Uterus (tissue), 3 donors: ENCODE measurements at regions not wholly inside any gene's neighbourhood (a gene's known extent, or its start where the extent isn't known, plus 50 kb on each side); places are given as distances from the start of the nearest gene placed in this dataset.

ENCODE experiments used
- DNase-seq, 2 donors: peaks; one replicate each; pipeline ENCODE4 v3.0.0-alpha.2; 2019 to 2020
- H3K27ac ChIP-seq, 2 donors: fragments of 200-600 bp; sonication (generic); 1 replicate in 1 of 2; 2 replicates in 1 of 2; pipeline ENCODE4 v1.5.1; 2016 to 2018
- H3K27me3 ChIP-seq, 2 donors: fragments of 200-600 bp; sonication (generic); one replicate each; pipeline ENCODE4 v1.5.1; 2018 to 2019; ENCODE audit warnings: control low read depth in 1 of 2
- H3K36me3 ChIP-seq, 2 donors: fragments of 200-600 bp; sonication (generic); one replicate each; pipeline ENCODE4 v1.5.1; 2019; ENCODE audit warnings: control low read depth in 1 of 2
- H3K4me1 ChIP-seq, 2 donors: fragments of 200-600 bp; sonication (generic); one replicate each; pipeline ENCODE4 v1.5.1; 2018 to 2019; ENCODE audit warnings: control low read depth in 1 of 2
- H3K4me3 ChIP-seq, 2 donors: fragments of 200-600 bp; sonication (generic); 1 replicate in 1 of 2; 2 replicates in 1 of 2; pipeline ENCODE4 v1.5.1; 2018 to 2019; ENCODE audit warnings: mild to moderate bottlenecking in 1 of 2
- H3K9me3 ChIP-seq, 2 donors: fragments of 200-600 bp; sonication (generic); one replicate each; pipeline ENCODE4 v1.5.1; 2019; ENCODE audit warnings: control low read depth in 1 of 2
- POLR2A ChIP-seq, 2 donors: fragments of 450-650 bp; IDR thresholded peaks; one replicate each; pipeline ENCODE4 v1.6.1; 2016; ENCODE audit warnings: antibody characterized with exemption in 2 of 2, mild to moderate bottlenecking in 1 of 2, moderate library complexity in 1 of 2
- intact Hi-C: fragments of 100-400 bp; cut with DNase I; formaldehyde crosslinking; loops from one replicate; pipeline ENCODE4 v1.15.1; 2023; ENCODE audit warnings: low total_unique reads
- TF ChIP-seq, protein P1 (sequence below), 4 experiments: fragments of 200-600 bp in 2 of 4; fragments of 450-650 bp in 2 of 4; sonication (generic) in 2 of 4; IDR thresholded peaks; one replicate each; pipeline ENCODE4 v1.5.1; 2016 to 2019; ENCODE audit warnings: antibody characterized with exemption in 4 of 4, mild to moderate bottlenecking in 2 of 4, moderate library complexity in 1 of 4
- donor health status: DM: yes; HTN: yes; CAD: no.

- Histone ChIP-seq H3K36me3 (no peaks in the 10 kb centered on the region), H3K9me3 (no peaks in the 10 kb centered on the region), H3K27ac (no peak overlapping the region), H3K27me3 (no peaks in the 10 kb centered on the region), H3K4me3 (no peak overlapping the region), H3K4me1 (no peaks in the 10 kb centered on the region)
- TF ChIP-seq, protein P1, sequence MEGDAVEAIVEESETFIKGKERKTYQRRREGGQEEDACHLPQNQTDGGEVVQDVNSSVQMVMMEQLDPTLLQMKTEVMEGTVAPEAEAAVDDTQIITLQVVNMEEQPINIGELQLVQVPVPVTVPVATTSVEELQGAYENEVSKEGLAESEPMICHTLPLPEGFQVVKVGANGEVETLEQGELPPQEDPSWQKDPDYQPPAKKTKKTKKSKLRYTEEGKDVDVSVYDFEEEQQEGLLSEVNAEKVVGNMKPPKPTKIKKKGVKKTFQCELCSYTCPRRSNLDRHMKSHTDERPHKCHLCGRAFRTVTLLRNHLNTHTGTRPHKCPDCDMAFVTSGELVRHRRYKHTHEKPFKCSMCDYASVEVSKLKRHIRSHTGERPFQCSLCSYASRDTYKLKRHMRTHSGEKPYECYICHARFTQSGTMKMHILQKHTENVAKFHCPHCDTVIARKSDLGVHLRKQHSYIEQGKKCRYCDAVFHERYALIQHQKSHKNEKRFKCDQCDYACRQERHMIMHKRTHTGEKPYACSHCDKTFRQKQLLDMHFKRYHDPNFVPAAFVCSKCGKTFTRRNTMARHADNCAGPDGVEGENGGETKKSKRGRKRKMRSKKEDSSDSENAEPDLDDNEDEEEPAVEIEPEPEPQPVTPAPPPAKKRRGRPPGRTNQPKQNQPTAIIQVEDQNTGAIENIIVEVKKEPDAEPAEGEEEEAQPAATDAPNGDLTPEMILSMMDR (IDR thresholded peaks at IDR 0.05), result no peak
- TF ChIP-seq POLR2A (IDR thresholded peaks at IDR 0.05), result no peak
- intact Hi-C loops, result no loop called here
- no peak for DNase-seq
Observed at GRCh38 chr3:64406271-64406670, 181.0 kb upstream of the PRICKLE2 start.

- no peak overlapping the region for H3K4me3 ChIP-seq
- no peak for TF ChIP-seq POLR2A (IDR thresholded peaks at IDR 0.05)
- TF ChIP-seq, protein P1 (IDR thresholded peaks at IDR 0.05), result no peak
- H3K27ac ChIP-seq, result no peak overlapping the region
- no peaks in the 10 kb centered on the region for H3K36me3 ChIP-seq
- H3K27me3 ChIP-seq, result no peaks in the 10 kb centered on the region
- no peak for DNase-seq
- H3K9me3 ChIP-seq, result no peaks in the 10 kb centered on the region
- intact Hi-C loops, result no loop called here
- H3K4me1 ChIP-seq, result no peaks in the 10 kb centered on the region
Observed at GRCh38 chr3:64405211-64405835, 180.1 kb upstream of the PRICKLE2 start.

DNA sequence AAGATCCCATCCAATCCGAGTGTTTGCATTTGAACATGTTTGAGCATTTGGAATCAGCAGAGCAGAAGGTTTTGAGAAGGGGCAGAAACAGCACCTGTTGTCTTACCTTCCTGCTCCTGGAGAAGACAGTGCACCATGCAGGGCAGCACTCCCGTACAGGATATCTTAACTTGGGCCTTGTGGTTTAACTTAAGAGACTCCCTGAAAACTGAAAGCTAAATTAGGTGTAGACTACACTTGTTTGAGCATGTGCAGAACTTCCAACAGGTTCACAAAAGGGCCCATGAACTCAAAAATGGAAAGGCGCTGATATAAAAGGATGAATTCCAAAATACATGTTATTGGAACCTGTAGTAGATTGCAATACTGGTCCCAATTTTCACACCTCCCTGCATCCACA lies 175.4 kb upstream of the PRICKLE2 start:
- Histone ChIP-seq H3K4me3 (no peak overlapping the region), H3K9me3 (no peaks in the 10 kb centered on the region), H3K36me3 (no peaks in the 10 kb centered on the region), H3K27ac (no peak overlapping the region), H3K27me3 (no peaks in the 10 kb centered on the region), H3K4me1 (peaks cover 8 to 13% of the 10 kb centered on the region in 2 donors)
- DNase-seq, result no peak
- TF ChIP-seq, protein P1 (IDR thresholded peaks at IDR 0.05), result no peak
- intact Hi-C loops, result no loop called here

GRCh38 chr3:64399205-64399800 lies 174.0 kb upstream of the PRICKLE2 start:
- no peaks in the 10 kb centered on the region for H3K36me3 ChIP-seq
- H3K4me3 ChIP-seq, result no peak overlapping the region
- H3K9me3 ChIP-seq, result no peaks in the 10 kb centered on the region
- intact Hi-C loops, result loop anchor here (5.0 kb wide), 1 partner anchor 367 kb away; no protein-coding TSS in a partner anchor
- peak; percentile 28 to 37 for DNase-seq
- H3K4me1 ChIP-seq, result peaks cover 8 to 13% of the 10 kb centered on the region in 2 donors
- H3K27ac ChIP-seq, result peak overlapping the region; percentile 66 to 76
- H3K27me3 ChIP-seq, result no peaks in the 10 kb centered on the region
- TF ChIP-seq POLR2A (IDR thresholded peaks at IDR 0.05), result no peak
- TF ChIP-seq, protein P1 (IDR thresholded peaks at IDR 0.05), result peak; percentile 67 to 83 (median 78)

DNA sequence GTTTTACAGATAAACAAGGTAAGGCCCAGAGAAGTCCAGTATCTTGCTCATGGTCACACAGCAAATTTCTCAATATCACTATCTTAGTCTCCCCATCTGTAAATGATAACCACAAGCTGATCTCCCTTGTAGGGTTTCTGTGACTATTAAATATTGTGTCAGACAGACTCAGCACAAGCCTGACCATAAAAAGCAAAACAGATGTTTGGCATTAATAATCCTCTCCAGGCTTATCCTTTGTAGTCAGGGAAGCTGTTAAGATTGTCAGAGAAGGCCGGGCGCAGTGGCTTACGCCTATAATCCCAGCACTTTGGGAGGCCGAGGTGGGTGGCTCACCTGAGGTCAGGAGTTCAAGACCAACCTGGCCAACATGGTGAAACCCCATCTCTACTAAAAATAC lies 173.2 kb upstream of the PRICKLE2 start:
- no peak for TF ChIP-seq POLR2A (IDR thresholded peaks at IDR 0.05)
- TF ChIP-seq, protein P1 (IDR thresholded peaks at IDR 0.05), result no peak
- Histone ChIP-seq H3K4me3 (no peak overlapping the region), H3K36me3 (no peaks in the 10 kb centered on the region), H3K27ac (peak overlapping the region; percentile 66 to 76), H3K9me3 (no peaks in the 10 kb centered on the region), H3K27me3 (no peaks in the 10 kb centered on the region), H3K4me1 (peaks cover 8 to 13% of the 10 kb centered on the region in 2 donors)
- intact Hi-C loops, result loop anchor here (5.0 kb wide), 1 partner anchor 366 kb away; no protein-coding TSS in a partner anchor
- DNase-seq, result no peak
